ENCODE measurements at regions not wholly inside any gene's neighbourhood (a gene's known extent, or its start where the extent isn't known, plus 50 kb on each side); places are given as distances from the start of the nearest gene placed in this dataset.

DNA sequence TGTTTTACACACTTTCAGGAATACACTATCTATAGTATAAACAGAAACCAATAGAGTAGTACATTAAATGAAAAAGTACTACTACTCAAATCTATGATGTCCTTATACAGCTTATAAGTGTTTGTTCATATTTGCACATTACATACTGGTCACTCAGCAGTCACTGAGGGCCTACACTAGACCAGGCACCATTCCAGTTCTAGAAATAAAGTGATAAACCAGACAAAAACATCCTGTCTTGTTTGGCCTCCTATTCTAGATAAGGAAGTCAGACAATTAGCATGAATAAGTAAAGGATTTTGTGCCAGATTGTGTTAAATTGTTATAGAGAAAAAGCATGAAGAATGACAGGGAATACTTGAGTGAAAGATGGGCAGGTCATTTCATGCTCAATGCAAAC, 219.0 kb downstream of the CRPPA start:
- H3K9ac ChIP-seq (ENCODE audit: low read depth in 1 of 2, low read length in 2 of 2), result no peak overlapping the region
- no peaks in the 10 kb centered on the region for H3K27me3 ChIP-seq (ENCODE audit: control insufficient read depth in 4 of 4, insufficient read depth in 4 of 4, low read length in 3 of 4)
- no peaks in the 10 kb centered on the region for H3K4me1 ChIP-seq (ENCODE audit: control insufficient read depth in 4 of 4, insufficient read depth in 4 of 4, low read length in 3 of 4)
- no peak for TF ChIP-seq YY1 (IDR thresholded peaks at IDR 0.05)
- no peak for TF ChIP-seq NR2F2 (IDR thresholded peaks at IDR 0.05)
- TF ChIP-seq, protein P1, sequence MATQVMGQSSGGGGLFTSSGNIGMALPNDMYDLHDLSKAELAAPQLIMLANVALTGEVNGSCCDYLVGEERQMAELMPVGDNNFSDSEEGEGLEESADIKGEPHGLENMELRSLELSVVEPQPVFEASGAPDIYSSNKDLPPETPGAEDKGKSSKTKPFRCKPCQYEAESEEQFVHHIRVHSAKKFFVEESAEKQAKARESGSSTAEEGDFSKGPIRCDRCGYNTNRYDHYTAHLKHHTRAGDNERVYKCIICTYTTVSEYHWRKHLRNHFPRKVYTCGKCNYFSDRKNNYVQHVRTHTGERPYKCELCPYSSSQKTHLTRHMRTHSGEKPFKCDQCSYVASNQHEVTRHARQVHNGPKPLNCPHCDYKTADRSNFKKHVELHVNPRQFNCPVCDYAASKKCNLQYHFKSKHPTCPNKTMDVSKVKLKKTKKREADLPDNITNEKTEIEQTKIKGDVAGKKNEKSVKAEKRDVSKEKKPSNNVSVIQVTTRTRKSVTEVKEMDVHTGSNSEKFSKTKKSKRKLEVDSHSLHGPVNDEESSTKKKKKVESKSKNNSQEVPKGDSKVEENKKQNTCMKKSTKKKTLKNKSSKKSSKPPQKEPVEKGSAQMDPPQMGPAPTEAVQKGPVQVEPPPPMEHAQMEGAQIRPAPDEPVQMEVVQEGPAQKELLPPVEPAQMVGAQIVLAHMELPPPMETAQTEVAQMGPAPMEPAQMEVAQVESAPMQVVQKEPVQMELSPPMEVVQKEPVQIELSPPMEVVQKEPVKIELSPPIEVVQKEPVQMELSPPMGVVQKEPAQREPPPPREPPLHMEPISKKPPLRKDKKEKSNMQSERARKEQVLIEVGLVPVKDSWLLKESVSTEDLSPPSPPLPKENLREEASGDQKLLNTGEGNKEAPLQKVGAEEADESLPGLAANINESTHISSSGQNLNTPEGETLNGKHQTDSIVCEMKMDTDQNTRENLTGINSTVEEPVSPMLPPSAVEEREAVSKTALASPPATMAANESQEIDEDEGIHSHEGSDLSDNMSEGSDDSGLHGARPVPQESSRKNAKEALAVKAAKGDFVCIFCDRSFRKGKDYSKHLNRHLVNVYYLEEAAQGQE (IDR thresholded peaks at IDR 0.05), result no peak
- no peak for TF ChIP-seq SP1 (IDR thresholded peaks at IDR 0.05)
- no peak for TF ChIP-seq HNF4G (IDR thresholded peaks at IDR 0.05)
- no peak for TF ChIP-seq FOXA1 (IDR thresholded peaks at IDR 0.05)
- no peak for TF ChIP-seq GABPA (IDR thresholded peaks at IDR 0.05 in 1 of 2, conservative IDR thresholded peaks at IDR 0.05 in 1 of 2)
- TF ChIP-seq ATF3 (IDR thresholded peaks at IDR 0.05), result no peak
- no peak for TF ChIP-seq TAF1 (conservative IDR thresholded peaks at IDR 0.05)
- TF ChIP-seq RAD21 (IDR thresholded peaks at IDR 0.05), result no peak
- TF ChIP-seq MAX (IDR thresholded peaks at IDR 0.05), result no peak
- no peak for TF ChIP-seq ZBTB33 (IDR thresholded peaks at IDR 0.05)
- no peak for DNase-seq (ENCODE audit: low spot score)
- H3K36me3 ChIP-seq (ENCODE audit: control insufficient read depth in 4 of 4, insufficient read depth in 3 of 4, low read depth in 1 of 4, low read length in 3 of 4), result peaks cover 0 to 2% (median 0%) of the 10 kb centered on the region in 4 donors
- no peak overlapping the region for H3K27ac ChIP-seq (ENCODE audit: low read depth in 1 of 2, low read length in 2 of 2)
- H3K9me3 ChIP-seq (ENCODE audit: control insufficient read depth in 4 of 4, low read length in 3 of 4), result no peaks in the 10 kb centered on the region
- H3K4me3 ChIP-seq (ENCODE audit: low read depth in 1 of 3, low read length in 3 of 3), result no peak overlapping the region

GRCh38 chr7:16200591-16200990, 220.7 kb downstream of the CRPPA start:
- no peaks in the 10 kb centered on the region for H3K27me3 ChIP-seq (ENCODE audit: control insufficient read depth in 4 of 4, insufficient read depth in 4 of 4, low read length in 3 of 4)
- DNase-seq (ENCODE audit: low spot score), result no peak
- H3K36me3 ChIP-seq (ENCODE audit: control insufficient read depth in 4 of 4, insufficient read depth in 3 of 4, low read depth in 1 of 4, low read length in 3 of 4), result peaks cover 0 to 2% (median 0%) of the 10 kb centered on the region in 4 donors
- H3K4me1 ChIP-seq (ENCODE audit: control insufficient read depth in 4 of 4, insufficient read depth in 4 of 4, low read length in 3 of 4), result no peaks in the 10 kb centered on the region
- H3K27ac ChIP-seq (ENCODE audit: low read depth in 1 of 2, low read length in 2 of 2), result no peak overlapping the region
- WGBS, result 93% methylated on average over 1 of the region's 1 CpG
- no peak overlapping the region for H3K4me3 ChIP-seq (ENCODE audit: low read depth in 1 of 3, low read length in 3 of 3)
- H3K9me3 ChIP-seq (ENCODE audit: control insufficient read depth in 4 of 4, low read length in 3 of 4), result no peaks in the 10 kb centered on the region
- H3K9ac ChIP-seq (ENCODE audit: low read depth in 1 of 2, low read length in 2 of 2), result no peak overlapping the region
- no peak for TF ChIP-seq GABPA (IDR thresholded peaks at IDR 0.05 in 1 of 2, conservative IDR thresholded peaks at IDR 0.05 in 1 of 2)
- TF ChIP-seq HNF4A (conservative IDR thresholded peaks at IDR 0.05), result no peak
- TF ChIP-seq SP1 (IDR thresholded peaks at IDR 0.05), result no peak
- TF ChIP-seq NR2F2 (IDR thresholded peaks at IDR 0.05), result no peak
- TF ChIP-seq, protein P1 (IDR thresholded peaks at IDR 0.05), result no peak
- no peak for TF ChIP-seq HNF4G (IDR thresholded peaks at IDR 0.05)
- no peak for TF ChIP-seq YY1 (IDR thresholded peaks at IDR 0.05)
- no peak for TF ChIP-seq RXRA (IDR thresholded peaks at IDR 0.05)
- TF ChIP-seq, protein P2, sequence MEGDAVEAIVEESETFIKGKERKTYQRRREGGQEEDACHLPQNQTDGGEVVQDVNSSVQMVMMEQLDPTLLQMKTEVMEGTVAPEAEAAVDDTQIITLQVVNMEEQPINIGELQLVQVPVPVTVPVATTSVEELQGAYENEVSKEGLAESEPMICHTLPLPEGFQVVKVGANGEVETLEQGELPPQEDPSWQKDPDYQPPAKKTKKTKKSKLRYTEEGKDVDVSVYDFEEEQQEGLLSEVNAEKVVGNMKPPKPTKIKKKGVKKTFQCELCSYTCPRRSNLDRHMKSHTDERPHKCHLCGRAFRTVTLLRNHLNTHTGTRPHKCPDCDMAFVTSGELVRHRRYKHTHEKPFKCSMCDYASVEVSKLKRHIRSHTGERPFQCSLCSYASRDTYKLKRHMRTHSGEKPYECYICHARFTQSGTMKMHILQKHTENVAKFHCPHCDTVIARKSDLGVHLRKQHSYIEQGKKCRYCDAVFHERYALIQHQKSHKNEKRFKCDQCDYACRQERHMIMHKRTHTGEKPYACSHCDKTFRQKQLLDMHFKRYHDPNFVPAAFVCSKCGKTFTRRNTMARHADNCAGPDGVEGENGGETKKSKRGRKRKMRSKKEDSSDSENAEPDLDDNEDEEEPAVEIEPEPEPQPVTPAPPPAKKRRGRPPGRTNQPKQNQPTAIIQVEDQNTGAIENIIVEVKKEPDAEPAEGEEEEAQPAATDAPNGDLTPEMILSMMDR (IDR thresholded peaks at IDR 0.05; ENCODE audit: low read depth, low read length, missing input control), result no peak
- no peak for TF ChIP-seq ZBTB33 (IDR thresholded peaks at IDR 0.05)
- no peak for TF ChIP-seq FOXA1 (IDR thresholded peaks at IDR 0.05)
- TF ChIP-seq RAD21 (IDR thresholded peaks at IDR 0.05), result no peak

All from liver (tissue), 8 donors.